ENCODE measurements at regions not wholly inside any gene's neighbourhood (a gene's known extent, or its start where the extent isn't known, plus 50 kb on each side); places are given as distances from the start of the nearest gene placed in this dataset.
A peak's percentile ranks its signal among the peaks of the same experiment; 100 is the strongest.

DNA sequence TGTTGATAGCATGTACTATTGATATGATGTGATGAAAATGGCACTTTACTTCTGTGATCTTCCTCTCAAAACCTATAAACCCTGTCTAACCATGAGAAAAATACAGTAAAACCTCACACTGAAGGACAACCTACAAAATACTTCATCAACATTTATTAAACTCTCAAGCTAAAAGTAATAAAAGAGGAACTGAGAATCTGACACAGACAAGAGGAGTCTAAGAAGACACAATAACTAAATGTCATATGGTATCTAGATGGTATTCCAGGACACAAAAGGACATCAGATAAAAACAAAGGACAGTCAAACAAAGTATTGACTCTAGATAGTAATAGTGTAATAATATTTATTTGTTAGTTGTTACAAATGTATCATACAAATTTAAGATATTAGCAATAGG lies 655.3 kb downstream of the SH3BGRL start:
- H3K27me3 ChIP-seq (ENCODE audit: control insufficient read depth, insufficient read depth, low read length), result no peaks in the 10 kb centered on the region
- H3K4me1 ChIP-seq (ENCODE audit: control insufficient read depth in 2 of 3, insufficient read depth in 2 of 3, low read depth in 1 of 3, low read length in 3 of 3), result no peaks in the 10 kb centered on the region
- TF ChIP-seq, protein P1, sequence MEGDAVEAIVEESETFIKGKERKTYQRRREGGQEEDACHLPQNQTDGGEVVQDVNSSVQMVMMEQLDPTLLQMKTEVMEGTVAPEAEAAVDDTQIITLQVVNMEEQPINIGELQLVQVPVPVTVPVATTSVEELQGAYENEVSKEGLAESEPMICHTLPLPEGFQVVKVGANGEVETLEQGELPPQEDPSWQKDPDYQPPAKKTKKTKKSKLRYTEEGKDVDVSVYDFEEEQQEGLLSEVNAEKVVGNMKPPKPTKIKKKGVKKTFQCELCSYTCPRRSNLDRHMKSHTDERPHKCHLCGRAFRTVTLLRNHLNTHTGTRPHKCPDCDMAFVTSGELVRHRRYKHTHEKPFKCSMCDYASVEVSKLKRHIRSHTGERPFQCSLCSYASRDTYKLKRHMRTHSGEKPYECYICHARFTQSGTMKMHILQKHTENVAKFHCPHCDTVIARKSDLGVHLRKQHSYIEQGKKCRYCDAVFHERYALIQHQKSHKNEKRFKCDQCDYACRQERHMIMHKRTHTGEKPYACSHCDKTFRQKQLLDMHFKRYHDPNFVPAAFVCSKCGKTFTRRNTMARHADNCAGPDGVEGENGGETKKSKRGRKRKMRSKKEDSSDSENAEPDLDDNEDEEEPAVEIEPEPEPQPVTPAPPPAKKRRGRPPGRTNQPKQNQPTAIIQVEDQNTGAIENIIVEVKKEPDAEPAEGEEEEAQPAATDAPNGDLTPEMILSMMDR (IDR thresholded peaks at IDR 0.05; ENCODE audit: borderline replicate concordance, extremely low read depth, insufficient read depth), result no peak
- FAIRE-seq, result peak; percentile 87
- no peaks in the 10 kb centered on the region for H3K36me3 ChIP-seq (ENCODE audit: control insufficient read depth in 2 of 3, insufficient read depth in 3 of 3, low read length in 3 of 3)
- intact Hi-C loops (cut with DNase I), result no loop called here
- H3K27ac ChIP-seq (ENCODE audit: low read depth in 2 of 2, low read length in 2 of 2), result no peak overlapping the region
- no peak overlapping the region for H3K4me3 ChIP-seq (ENCODE audit: low read length in 3 of 3)
- DNase-seq, result no peak
- H3K9me3 ChIP-seq (ENCODE audit: control insufficient read depth in 2 of 3, insufficient read depth in 1 of 3, low read length in 3 of 3), result no peaks in the 10 kb centered on the region
- H3K9ac ChIP-seq (ENCODE audit: low read length in 3 of 3), result no peak overlapping the region

GRCh38 chrX:81866873-81867272 lies 665.0 kb downstream of the SH3BGRL start:
- no peaks in the 10 kb centered on the region for H3K36me3 ChIP-seq (ENCODE audit: control insufficient read depth in 2 of 3, insufficient read depth in 3 of 3, low read length in 3 of 3)
- no peaks in the 10 kb centered on the region for H3K27me3 ChIP-seq (ENCODE audit: control insufficient read depth, insufficient read depth, low read length)
- no peaks in the 10 kb centered on the region for H3K9me3 ChIP-seq (ENCODE audit: control insufficient read depth in 2 of 3, insufficient read depth in 1 of 3, low read length in 3 of 3)
- DNase-seq (peak in 1 of 5 donors; percentile 51), FAIRE-seq (no peak)
- no peak overlapping the region for H3K4me3 ChIP-seq (ENCODE audit: low read length in 3 of 3)
- intact Hi-C loops (cut with DNase I), result no loop called here
- TF ChIP-seq, protein P1 (IDR thresholded peaks at IDR 0.05; ENCODE audit: borderline replicate concordance, extremely low read depth, insufficient read depth), result no peak
- no peak overlapping the region for H3K27ac ChIP-seq (ENCODE audit: low read depth in 2 of 2, low read length in 2 of 2)
- no peak overlapping the region for H3K9ac ChIP-seq (ENCODE audit: low read length in 3 of 3)
- no peaks in the 10 kb centered on the region for H3K4me1 ChIP-seq (ENCODE audit: control insufficient read depth in 2 of 3, insufficient read depth in 2 of 3, low read depth in 1 of 3, low read length in 3 of 3)

DNA sequence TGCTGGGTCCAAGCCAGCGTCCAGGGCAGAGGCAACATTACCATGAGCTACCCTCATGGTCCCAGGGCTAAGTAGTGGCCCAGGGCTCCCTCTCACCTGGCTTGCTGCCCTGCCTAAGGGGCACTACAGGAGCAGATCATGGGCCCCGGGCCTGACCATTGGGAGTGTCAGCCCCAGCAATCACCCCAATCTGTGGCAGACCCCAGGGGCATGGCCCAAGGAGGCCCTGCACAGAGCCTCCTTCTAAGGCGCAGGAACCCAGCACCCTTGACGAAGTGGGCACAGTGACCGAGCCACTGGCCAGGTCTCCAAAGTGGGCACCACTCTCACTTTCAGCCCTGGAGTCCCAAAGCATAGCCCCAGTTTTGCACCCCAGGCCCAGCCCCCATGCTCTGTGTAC lies 667.1 kb downstream of the SH3BGRL start:
- FAIRE-seq (no peak), DNase-seq (peak in 1 of 5 donors; percentile 51)
- Histone ChIP-seq H3K9me3 (ENCODE audit: control insufficient read depth in 2 of 3, insufficient read depth in 1 of 3, low read length in 3 of 3) (no peaks in the 10 kb centered on the region), H3K36me3 (ENCODE audit: control insufficient read depth in 2 of 3, insufficient read depth in 3 of 3, low read length in 3 of 3) (no peaks in the 10 kb centered on the region), H3K4me3 (ENCODE audit: low read length in 3 of 3) (no peak overlapping the region), H3K27ac (ENCODE audit: low read depth in 2 of 2, low read length in 2 of 2) (no peak overlapping the region), H3K27me3 (ENCODE audit: control insufficient read depth, insufficient read depth, low read length) (no peaks in the 10 kb centered on the region), H3K4me1 (ENCODE audit: control insufficient read depth in 2 of 3, insufficient read depth in 2 of 3, low read depth in 1 of 3, low read length in 3 of 3) (no peaks in the 10 kb centered on the region), H3K9ac (ENCODE audit: low read length in 3 of 3) (no peak overlapping the region)
- intact Hi-C loops (cut with DNase I), result no loop called here
- TF ChIP-seq, protein P1 (IDR thresholded peaks at IDR 0.05; ENCODE audit: borderline replicate concordance, extremely low read depth, insufficient read depth), result no peak

GRCh38 chrX:81874807-81875206 lies 672.9 kb downstream of the SH3BGRL start:
- no peaks in the 10 kb centered on the region for H3K36me3 ChIP-seq (ENCODE audit: control insufficient read depth in 2 of 3, insufficient read depth in 3 of 3, low read length in 3 of 3)
- TF ChIP-seq, protein P1 (IDR thresholded peaks at IDR 0.05; ENCODE audit: borderline replicate concordance, extremely low read depth, insufficient read depth), result no peak
- H3K9ac ChIP-seq (ENCODE audit: low read length in 3 of 3), result no peak overlapping the region
- no peaks in the 10 kb centered on the region for H3K27me3 ChIP-seq (ENCODE audit: control insufficient read depth, insufficient read depth, low read length)
- H3K27ac ChIP-seq (ENCODE audit: low read depth in 2 of 2, low read length in 2 of 2), result no peak overlapping the region
- H3K4me3 ChIP-seq (ENCODE audit: low read length in 3 of 3), result no peak overlapping the region
- intact Hi-C loops (cut with DNase I), result no loop called here
- no peaks in the 10 kb centered on the region for H3K9me3 ChIP-seq (ENCODE audit: control insufficient read depth in 2 of 3, insufficient read depth in 1 of 3, low read length in 3 of 3)
- DNase-seq (no peak), FAIRE-seq (no peak)
- no peaks in the 10 kb centered on the region for H3K4me1 ChIP-seq (ENCODE audit: control insufficient read depth in 2 of 3, insufficient read depth in 2 of 3, low read depth in 1 of 3, low read length in 3 of 3)

Measured in kidney (tissue), 13 donors.